ENCODE measurements at regions not wholly inside any gene's neighbourhood (a gene's known extent, or its start where the extent isn't known, plus 50 kb on each side); places are given as distances from the start of the nearest gene placed in this dataset.
"Not testable (repeated sequence)": the region's sequence is repeated elsewhere in the genome, so short reads cannot be mapped to it uniquely, and the experiment has no call there.

DNA sequence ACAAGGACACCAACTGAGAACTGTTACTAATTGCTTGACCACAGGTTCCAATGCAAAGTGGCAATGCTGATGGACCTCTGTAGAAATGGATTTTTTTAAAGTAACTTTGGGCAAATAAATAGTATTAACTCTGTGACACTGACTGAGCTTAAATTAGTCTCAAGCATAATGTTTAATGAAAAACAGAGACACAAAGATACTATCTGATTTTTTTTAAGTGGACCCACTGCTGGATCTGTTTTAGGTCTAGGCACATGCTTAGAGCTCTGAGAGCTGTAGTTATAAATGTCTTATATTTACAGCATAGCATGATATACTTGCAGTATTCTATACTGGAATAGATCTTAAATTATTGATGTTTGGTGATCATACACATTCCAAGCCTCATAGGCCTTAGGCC is 481.6 kb upstream of the LRRC7 start:
- Histone ChIP-seq H2AFZ (ENCODE audit: low read depth) (no peak overlapping the region), H3K36me3 (ENCODE audit: insufficient read depth) (no peaks in the 10 kb centered on the region), H3K27ac (no peak overlapping the region), H3K4me3 (IDR thresholded peaks at IDR 0.05; ENCODE audit: insufficient read depth, low read depth, low read length) (no peak overlapping the region), H3K9ac (no peak overlapping the region), H3K4me1 (ENCODE audit: low read depth, poor library complexity, severe bottlenecking) (no peaks in the 10 kb centered on the region), H3K4me2 (no peak overlapping the region), H4K20me1 (ENCODE audit: insufficient read depth) (no peaks in the 10 kb centered on the region), H3K27me3 (ENCODE audit: insufficient read depth, low read depth) (no peaks in the 10 kb centered on the region), H3K79me2 (ENCODE audit: insufficient read depth, low read depth) (no peaks in the 10 kb centered on the region)
- TF ChIP-seq CTCF (conservative IDR thresholded peaks at IDR 0.05; ENCODE audit: low read depth, low read length): no peak

- Histone ChIP-seq H3K27me3 (ENCODE audit: insufficient read depth, low read depth) (no peaks in the 10 kb centered on the region), H3K27ac (no peak overlapping the region), H3K36me3 (ENCODE audit: insufficient read depth) (no peaks in the 10 kb centered on the region), H4K20me1 (ENCODE audit: insufficient read depth) (no peaks in the 10 kb centered on the region), H3K4me1 (ENCODE audit: low read depth, poor library complexity, severe bottlenecking) (no peaks in the 10 kb centered on the region), H3K9ac (no peak overlapping the region), H3K4me2 (no peak overlapping the region), H3K79me2 (ENCODE audit: insufficient read depth, low read depth) (no peaks in the 10 kb centered on the region), H3K4me3 (IDR thresholded peaks at IDR 0.05; ENCODE audit: insufficient read depth, low read depth, low read length) (no peak overlapping the region), H2AFZ (ENCODE audit: low read depth) (no peak overlapping the region)
- no peak for TF ChIP-seq CTCF (conservative IDR thresholded peaks at IDR 0.05; ENCODE audit: low read depth, low read length)
These were observed 479.2 kb upstream of the LRRC7 start for GRCh38 chr1:69088571-69088970.

DNA sequence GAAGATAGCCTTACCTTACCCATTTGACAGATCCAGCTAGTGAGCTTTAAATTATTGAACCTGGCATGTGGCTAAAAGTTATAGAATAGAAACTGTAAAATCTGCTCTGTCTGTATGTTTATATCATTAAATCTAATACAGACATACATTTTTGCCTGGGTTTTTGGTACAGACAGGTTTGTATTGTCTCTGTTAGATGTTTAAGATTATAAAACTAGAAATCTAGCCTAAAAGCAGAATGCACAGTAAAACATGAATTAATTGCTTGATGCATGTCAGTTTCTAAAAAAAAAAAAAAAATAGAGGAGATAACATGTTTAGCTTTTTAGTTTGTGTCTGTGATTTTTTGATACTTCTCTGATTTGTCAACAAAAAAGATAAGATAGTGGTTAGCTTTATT is 477.6 kb upstream of the LRRC7 start:
- H3K4me2 ChIP-seq: no peak overlapping the region
- no peaks in the 10 kb centered on the region for H3K79me2 ChIP-seq (ENCODE audit: insufficient read depth, low read depth)
- H2AFZ ChIP-seq (ENCODE audit: low read depth): no peak overlapping the region
- no peak overlapping the region for H3K4me3 ChIP-seq (IDR thresholded peaks at IDR 0.05; ENCODE audit: insufficient read depth, low read depth, low read length)
- H3K9ac ChIP-seq: no peak overlapping the region
- TF ChIP-seq CTCF (conservative IDR thresholded peaks at IDR 0.05; ENCODE audit: low read depth, low read length): no peak
- no peaks in the 10 kb centered on the region for H3K36me3 ChIP-seq (ENCODE audit: insufficient read depth)
- H3K27ac ChIP-seq: no peak overlapping the region
- no peaks in the 10 kb centered on the region for H4K20me1 ChIP-seq (ENCODE audit: insufficient read depth)
- no peaks in the 10 kb centered on the region for H3K27me3 ChIP-seq (ENCODE audit: insufficient read depth, low read depth)
- no peaks in the 10 kb centered on the region for H3K4me1 ChIP-seq (ENCODE audit: low read depth, poor library complexity, severe bottlenecking)

DNA sequence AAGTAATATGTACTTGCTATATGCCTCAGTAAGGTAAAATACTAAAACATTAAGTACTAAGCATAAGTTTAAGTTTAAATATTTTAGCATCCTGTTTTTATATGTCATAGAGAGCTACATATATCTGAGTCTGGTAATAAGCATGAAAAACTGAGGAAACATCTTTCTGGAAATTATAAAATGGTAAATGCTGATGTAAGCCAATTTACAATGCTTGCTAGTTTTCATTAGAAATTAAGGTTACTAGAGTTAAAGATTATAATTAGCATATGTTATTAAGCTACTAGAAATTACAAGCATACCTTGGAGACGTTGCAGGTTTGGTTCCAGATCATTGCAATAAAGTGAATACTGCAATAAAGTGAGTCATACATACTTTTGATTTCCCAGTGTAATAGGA is 477.0 kb upstream of the LRRC7 start:
- no peak overlapping the region for H3K4me3 ChIP-seq (IDR thresholded peaks at IDR 0.05; ENCODE audit: insufficient read depth, low read depth, low read length)
- no peaks in the 10 kb centered on the region for H3K27me3 ChIP-seq (ENCODE audit: insufficient read depth, low read depth)
- no peak overlapping the region for H3K9ac ChIP-seq
- no peak overlapping the region for H3K27ac ChIP-seq
- H3K4me2 ChIP-seq: no peak overlapping the region
- no peaks in the 10 kb centered on the region for H3K4me1 ChIP-seq (ENCODE audit: low read depth, poor library complexity, severe bottlenecking)
- no peak for TF ChIP-seq CTCF (conservative IDR thresholded peaks at IDR 0.05; ENCODE audit: low read depth, low read length)
- H3K36me3 ChIP-seq (ENCODE audit: insufficient read depth): no peaks in the 10 kb centered on the region
- no peak overlapping the region for H2AFZ ChIP-seq (ENCODE audit: low read depth)
- no peaks in the 10 kb centered on the region for H3K79me2 ChIP-seq (ENCODE audit: insufficient read depth, low read depth)
- H4K20me1 ChIP-seq (ENCODE audit: insufficient read depth): no peaks in the 10 kb centered on the region

DNA sequence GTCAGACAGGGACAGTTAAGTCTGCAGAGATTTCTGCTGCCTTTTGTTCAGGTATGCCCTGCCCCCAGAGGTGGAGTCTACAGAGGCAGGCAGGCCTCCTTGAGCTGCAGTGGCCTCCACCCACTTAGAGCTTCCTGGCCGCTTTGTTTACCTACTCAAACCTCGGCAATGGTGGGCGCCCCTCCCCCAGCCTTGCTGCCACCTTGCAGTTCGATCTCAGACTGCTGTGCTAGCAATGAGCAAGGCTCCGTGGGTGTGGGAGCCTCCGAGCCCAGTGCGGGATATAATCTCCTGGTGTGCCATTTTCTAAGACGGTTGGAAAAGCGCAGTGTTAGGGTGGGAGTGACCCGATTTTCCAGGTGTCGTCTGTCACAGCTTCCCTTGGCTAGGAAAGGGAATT is 465.7 kb upstream of the LRRC7 start:
- not testable (repeated sequence) for H3K79me2 ChIP-seq (ENCODE audit: insufficient read depth, low read depth); H4K20me1 ChIP-seq (ENCODE audit: insufficient read depth); H3K27ac ChIP-seq; H3K4me2 ChIP-seq; H3K4me3 ChIP-seq (IDR thresholded peaks at IDR 0.05; ENCODE audit: insufficient read depth, low read depth, low read length); H3K9ac ChIP-seq; H3K36me3 ChIP-seq (ENCODE audit: insufficient read depth); H3K4me1 ChIP-seq (ENCODE audit: low read depth, poor library complexity, severe bottlenecking); H3K27me3 ChIP-seq (ENCODE audit: insufficient read depth, low read depth); H2AFZ ChIP-seq (ENCODE audit: low read depth)
